Mesenchymal stem cell (in vitro differentiated cells and primary cell): ENCODE measurements at regions not wholly inside any gene's neighbourhood (a gene's known extent, or its start where the extent isn't known, plus 50 kb on each side); places are given as distances from the start of the nearest gene placed in this dataset.

ENCODE experiments used
- DNase-seq: peaks from one replicate; pipeline ENCODE4 v3.0.0-alpha.2; 2013
- H2AFZ ChIP-seq: one replicate; pipeline ENCODE4 v1.6.1; 2013; ENCODE audit warnings: low read depth, mild to moderate bottlenecking, control low read depth, inconsistent platforms, low read length, moderate library complexity
- H2AK5ac ChIP-seq: 2 replicates; pipeline ENCODE4 v1.6.1; 2013; ENCODE audit warnings: low read length, moderate library complexity, mild to moderate bottlenecking, inconsistent platforms; ENCODE audit not compliant: severe bottlenecking
- H2BK120ac ChIP-seq: one replicate; pipeline ENCODE4 v1.6.1; 2013; ENCODE audit warnings: low read depth, mild to moderate bottlenecking, inconsistent platforms, low read length, moderate library complexity
- H2BK12ac ChIP-seq, 2 experiments: one replicate each; pipeline ENCODE4 v1.6.1; 2013; ENCODE audit warnings: inconsistent platforms in 2 of 2, low read length in 2 of 2, mild to moderate bottlenecking in 2 of 2, moderate library complexity in 2 of 2, control low read depth in 1 of 2
- H2BK15ac ChIP-seq: one replicate; pipeline ENCODE4 v1.6.1; 2013; ENCODE audit warnings: mild to moderate bottlenecking, low read depth, inconsistent platforms; ENCODE audit not compliant: poor library complexity, severe bottlenecking
- H2BK5ac ChIP-seq: 2 replicates; pipeline ENCODE4 v1.6.1; 2013; ENCODE audit warnings: low read depth, mild to moderate bottlenecking, low read length, control low read depth, inconsistent platforms; ENCODE audit not compliant: poor library complexity, severe bottlenecking
- H3K14ac ChIP-seq, 2 experiments: one replicate each; pipeline ENCODE4 v1.6.1; 2013; ENCODE audit warnings: inconsistent platforms in 2 of 2, low read length in 2 of 2, control low read depth in 1 of 2, mild to moderate bottlenecking in 1 of 2, moderate library complexity in 1 of 2
- H3K18ac ChIP-seq, 2 experiments: one replicate each; pipeline ENCODE4 v1.6.1; 2013; ENCODE audit warnings: inconsistent platforms in 2 of 2, low read length in 2 of 2, control low read depth in 1 of 2, low read depth in 1 of 2, mild to moderate bottlenecking in 1 of 2
- H3K23ac ChIP-seq, 2 experiments: one replicate each; pipeline ENCODE4 v1.6.1; 2013; ENCODE audit warnings: inconsistent platforms in 2 of 2, low read length in 2 of 2, mild to moderate bottlenecking in 2 of 2, moderate library complexity in 2 of 2, control low read depth in 1 of 2
- H3K27ac ChIP-seq: 2 replicates; pipeline ENCODE4 v1.5.1; 2013; ENCODE audit warnings: mild to moderate bottlenecking, moderate library complexity, low read length, control low read depth, inconsistent platforms; ENCODE audit not compliant: poor library complexity, severe bottlenecking
- H3K27me3 ChIP-seq, 2 experiments: 2 replicates each; pipeline versions ENCODE4 v1.6.1 to v1.7.0; 2013; ENCODE audit warnings: low read length in 2 of 2, mild to moderate bottlenecking in 2 of 2, moderate library complexity in 2 of 2, control low read depth in 1 of 2, inconsistent platforms in 1 of 2; ENCODE audit not compliant: control insufficient read depth in 1 of 2, insufficient read depth in 1 of 2
- H3K36me3 ChIP-seq, 2 experiments: 2 replicates each; pipeline versions ENCODE4 v1.6.1 to v1.7.0; 2013; ENCODE audit warnings: low read length in 2 of 2, control low read depth in 1 of 2, inconsistent platforms in 1 of 2, low read depth in 1 of 2, mild to moderate bottlenecking in 1 of 2; ENCODE audit not compliant: insufficient read depth in 2 of 2, control insufficient read depth in 1 of 2
- H3K4ac ChIP-seq, 2 experiments: one replicate each; pipeline ENCODE4 v1.6.1; 2013; ENCODE audit warnings: inconsistent platforms in 2 of 2, low read length in 2 of 2, mild to moderate bottlenecking in 2 of 2, moderate library complexity in 2 of 2, control low read depth in 1 of 2, low read depth in 1 of 2
- H3K4me1 ChIP-seq: 2 replicates; pipeline ENCODE4 v1.6.1; 2013; ENCODE audit warnings: low read depth, low read length, control low read depth; ENCODE audit not compliant: control insufficient read depth, insufficient read depth
- H3K4me2 ChIP-seq: 2 replicates; pipeline ENCODE4 v1.6.1; 2013; ENCODE audit warnings: low read length, mild to moderate bottlenecking, inconsistent platforms; ENCODE audit not compliant: poor library complexity, severe bottlenecking
- H3K4me3 ChIP-seq, 2 experiments: 2 replicates each; pipeline versions ENCODE4 v1.5.1 to v1.7.0; 2013; ENCODE audit warnings: low read length in 2 of 2, mild to moderate bottlenecking in 2 of 2, control low read depth in 1 of 2, low read depth in 1 of 2; ENCODE audit not compliant: insufficient read depth in 1 of 2
- H3K79me1 ChIP-seq: replicated peaks from 2 replicates; pipeline ENCODE4 v1.6.1; 2013; ENCODE audit warnings: mild to moderate bottlenecking, control low read depth, low read length, inconsistent platforms; ENCODE audit not compliant: poor library complexity, severe bottlenecking
- H3K9ac ChIP-seq: 2 replicates; pipeline ENCODE4 v1.7.0; 2013; ENCODE audit warnings: mild to moderate bottlenecking, low read length, moderate library complexity
- H3K9me3 ChIP-seq: 2 replicates; pipeline ENCODE4 v1.7.0; 2013; ENCODE audit warnings: mild to moderate bottlenecking, low read length; ENCODE audit not compliant: control insufficient read depth
- H4K8ac ChIP-seq: one replicate; pipeline ENCODE4 v1.6.1; 2013; ENCODE audit warnings: inconsistent platforms, mild to moderate bottlenecking, low read length, moderate library complexity
- H4K91ac ChIP-seq: one replicate; pipeline ENCODE4 v1.6.1; 2013; ENCODE audit warnings: mild to moderate bottlenecking, low read length, inconsistent platforms
- WGBS: methylation state at CpG from one replicate; pipeline ENCODE4 v1.1.7; 2013; ENCODE audit warnings: mixed read lengths; 5-methylcytosine and 5-hydroxymethylcytosine counted together

GRCh38 chr12:114902665-114903064 is 218.7 kb upstream of the TBX3 start:
- Histone ChIP-seq H2AK5ac (no peak overlapping the region), H3K4ac (no peak overlapping the region), H3K9me3 (no peaks in the 10 kb centered on the region), H2BK120ac (no peak overlapping the region), H3K18ac (peak overlapping the region; percentile 9 to 61), H4K8ac (peak overlapping the region; percentile 20), H3K27me3 (no peaks in the 10 kb centered on the region), H3K4me3 (peak overlapping the region in 1 of 2 experiments; percentile 70), H3K27ac (no peak overlapping the region), H3K4me1 (peaks cover 1% of the 10 kb centered on the region), H3K79me1 (no peaks in the 10 kb centered on the region), H2AFZ (no peak overlapping the region), H3K9ac (peak overlapping the region; percentile 82), H4K91ac (peak overlapping the region; percentile 78), H3K14ac (peak overlapping the region in 1 of 2 experiments; percentile 22), H2BK15ac (no peak overlapping the region), H2BK12ac (peak overlapping the region; percentile 20 to 21), H3K23ac (no peak overlapping the region), H3K36me3 (no peaks in the 10 kb centered on the region), H3K4me2 (no peak overlapping the region), H2BK5ac (no peak overlapping the region)
- WGBS, result 83% methylated on average over 5 of the region's 5 CpGs
- DNase-seq, result no peak

GRCh38 chr12:114901316-114901715 is 217.3 kb upstream of the TBX3 start:
- H3K27ac ChIP-seq, result no peak overlapping the region
- no peaks in the 10 kb centered on the region for H3K36me3 ChIP-seq
- no peak overlapping the region for H2AK5ac ChIP-seq
- H4K8ac ChIP-seq, result no peak overlapping the region
- H3K14ac ChIP-seq, result no peak overlapping the region
- peaks cover 1% of the 10 kb centered on the region for H3K4me1 ChIP-seq
- no peaks in the 10 kb centered on the region for H3K79me1 ChIP-seq
- no peak overlapping the region for H4K91ac ChIP-seq
- no peak for DNase-seq
- H2BK5ac ChIP-seq, result no peak overlapping the region
- WGBS, result 94% methylated on average over 2 of the region's 4 CpGs
- no peaks in the 10 kb centered on the region for H3K27me3 ChIP-seq
- no peak overlapping the region for H3K4me3 ChIP-seq
- no peak overlapping the region for H3K23ac ChIP-seq
- H3K18ac ChIP-seq, result no peak overlapping the region
- H3K4ac ChIP-seq, result no peak overlapping the region
- H3K4me2 ChIP-seq, result no peak overlapping the region
- H2AFZ ChIP-seq, result no peak overlapping the region
- no peak overlapping the region for H2BK15ac ChIP-seq
- H3K9ac ChIP-seq, result no peak overlapping the region
- H2BK12ac ChIP-seq, result no peak overlapping the region
- H2BK120ac ChIP-seq, result no peak overlapping the region
- no peaks in the 10 kb centered on the region for H3K9me3 ChIP-seq

GRCh38 chr12:114898159-114898558 is 214.2 kb upstream of the TBX3 start:
- peak overlapping the region; percentile 6 to 21 for H2BK12ac ChIP-seq
- H2AFZ ChIP-seq, result no peak overlapping the region
- no peak overlapping the region for H4K91ac ChIP-seq
- no peak overlapping the region for H3K27ac ChIP-seq
- H3K18ac ChIP-seq, result no peak overlapping the region
- H2BK5ac ChIP-seq, result no peak overlapping the region
- H3K9ac ChIP-seq, result no peak overlapping the region
- H3K27me3 ChIP-seq, result no peaks in the 10 kb centered on the region
- no peak overlapping the region for H3K4me3 ChIP-seq
- no peak overlapping the region for H4K8ac ChIP-seq
- H3K9me3 ChIP-seq, result no peaks in the 10 kb centered on the region
- peak overlapping the region in 1 of 2 experiments; percentile 37 for H3K4ac ChIP-seq
- no peak for DNase-seq
- 100% methylated on average over 1 of the region's 2 CpGs for WGBS
- H3K36me3 ChIP-seq, result no peaks in the 10 kb centered on the region
- peak overlapping the region in 1 of 2 experiments; percentile 56 for H3K14ac ChIP-seq
- H2BK120ac ChIP-seq, result no peak overlapping the region
- H3K4me2 ChIP-seq, result no peak overlapping the region
- H3K23ac ChIP-seq, result no peak overlapping the region
- H3K4me1 ChIP-seq, result no peaks in the 10 kb centered on the region
- H2BK15ac ChIP-seq, result no peak overlapping the region
- no peaks in the 10 kb centered on the region for H3K79me1 ChIP-seq
- no peak overlapping the region for H2AK5ac ChIP-seq

- H3K23ac ChIP-seq, result no peak overlapping the region
- peak; percentile 72 for DNase-seq
- no peak overlapping the region for H3K9ac ChIP-seq
- H3K4me1 ChIP-seq, result no peaks in the 10 kb centered on the region
- H2AFZ ChIP-seq, result no peak overlapping the region
- H4K91ac ChIP-seq, result no peak overlapping the region
- no peak overlapping the region for H3K14ac ChIP-seq
- no peak overlapping the region for H3K4me2 ChIP-seq
- WGBS, result 0% methylated on average over 3 of the region's 5 CpGs
- H2BK120ac ChIP-seq, result peak overlapping the region; percentile 94
- no peaks in the 10 kb centered on the region for H3K27me3 ChIP-seq
- peak overlapping the region; percentile 89 for H4K8ac ChIP-seq
- H3K4me3 ChIP-seq, result no peak overlapping the region
- H3K27ac ChIP-seq, result no peak overlapping the region
- peak overlapping the region in 1 of 2 experiments; percentile 51 for H2BK12ac ChIP-seq
- no peaks in the 10 kb centered on the region for H3K79me1 ChIP-seq
- H2AK5ac ChIP-seq, result no peak overlapping the region
- H2BK15ac ChIP-seq, result peak overlapping the region; percentile 54
- no peaks in the 10 kb centered on the region for H3K9me3 ChIP-seq
- H2BK5ac ChIP-seq, result no peak overlapping the region
- H3K4ac ChIP-seq, result no peak overlapping the region
- peak overlapping the region in 1 of 2 experiments; percentile 94 for H3K18ac ChIP-seq
- H3K36me3 ChIP-seq, result no peaks in the 10 kb centered on the region
Observed at GRCh38 chr12:114895827-114896226, 211.9 kb upstream of the TBX3 start.
